ENCODE measurements at regions not wholly inside any gene's neighbourhood (a gene's known extent, or its start where the extent isn't known, plus 50 kb on each side); places are given as distances from the start of the nearest gene placed in this dataset.

DNA sequence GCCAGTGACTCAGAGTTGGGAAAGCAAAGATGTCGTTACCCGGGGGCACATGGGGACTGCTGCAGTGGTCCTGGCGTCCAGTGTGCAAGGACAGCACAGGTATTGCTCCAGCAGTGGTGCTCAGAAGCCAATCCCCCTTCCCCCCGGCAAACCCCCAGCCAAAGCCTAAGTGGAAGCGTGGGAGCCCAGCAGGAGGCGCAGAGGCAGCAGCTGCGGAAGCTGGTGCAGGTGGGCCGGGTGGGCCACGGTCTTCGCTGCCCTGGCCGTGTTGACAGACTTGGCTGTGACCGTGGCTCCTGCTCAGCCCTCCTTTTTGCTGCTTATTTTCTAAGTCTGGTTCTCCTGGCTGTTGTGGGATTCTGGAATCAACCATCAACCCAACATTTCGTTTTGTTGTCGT, 369.8 kb upstream of the ST6GAL2 start:
- no peaks in the 10 kb centered on the region for H3K4me1 Mint-ChIP-seq
- H3K9me3 Mint-ChIP-seq = peaks cover 20% of the 10 kb centered on the region
- no peaks in the 10 kb centered on the region for H3K36me3 Mint-ChIP-seq
- no peak for DNase-seq (ENCODE audit: low spot score in 2 of 2)
- ATAC-seq = no peak
- no peak overlapping the region for H3K4me3 Mint-ChIP-seq
- H3K27ac Mint-ChIP-seq = no peak overlapping the region

DNA sequence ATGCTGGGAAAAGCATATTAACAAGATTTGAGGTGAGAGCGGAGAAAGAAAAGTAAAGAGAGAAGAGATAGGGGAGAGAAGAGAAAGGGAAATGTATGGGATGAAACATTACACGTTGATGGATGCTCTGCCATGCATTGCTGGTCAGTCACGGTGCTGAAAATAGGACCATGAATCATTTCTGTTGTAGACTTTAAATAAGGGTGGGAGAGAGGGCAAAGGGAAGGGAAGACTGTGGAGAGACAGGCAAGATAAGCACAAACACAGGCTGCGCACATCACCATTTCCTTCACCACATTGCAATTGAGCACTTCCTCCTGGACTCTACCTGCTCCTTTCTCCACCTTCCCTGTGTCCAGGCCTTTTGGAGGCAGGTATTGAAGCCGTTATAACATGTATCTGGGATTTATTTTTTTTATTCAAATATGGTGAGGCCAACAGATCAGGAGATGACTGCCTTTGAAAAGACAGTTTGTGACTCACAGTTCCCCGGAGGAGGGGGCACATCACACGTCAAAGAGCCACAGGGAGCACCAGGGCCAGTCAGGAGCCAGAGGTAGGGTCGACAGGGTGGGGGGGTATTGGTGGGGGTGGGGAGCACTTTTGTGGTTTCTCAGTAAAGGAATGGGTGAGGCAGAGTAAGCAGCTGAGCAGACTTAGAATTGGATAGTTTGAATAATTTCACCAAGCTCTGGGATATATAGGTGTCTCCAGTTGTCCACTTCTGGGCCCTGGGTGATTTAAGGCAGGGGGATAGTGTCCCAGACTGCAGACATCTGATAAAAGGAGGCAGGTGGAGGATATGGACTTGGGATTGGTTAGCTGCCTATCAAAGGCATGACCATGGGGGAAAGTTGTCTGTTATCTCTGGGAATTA, 372.8 kb upstream of the ST6GAL2 start:
- no peak overlapping the region for H3K4me3 Mint-ChIP-seq

DNA sequence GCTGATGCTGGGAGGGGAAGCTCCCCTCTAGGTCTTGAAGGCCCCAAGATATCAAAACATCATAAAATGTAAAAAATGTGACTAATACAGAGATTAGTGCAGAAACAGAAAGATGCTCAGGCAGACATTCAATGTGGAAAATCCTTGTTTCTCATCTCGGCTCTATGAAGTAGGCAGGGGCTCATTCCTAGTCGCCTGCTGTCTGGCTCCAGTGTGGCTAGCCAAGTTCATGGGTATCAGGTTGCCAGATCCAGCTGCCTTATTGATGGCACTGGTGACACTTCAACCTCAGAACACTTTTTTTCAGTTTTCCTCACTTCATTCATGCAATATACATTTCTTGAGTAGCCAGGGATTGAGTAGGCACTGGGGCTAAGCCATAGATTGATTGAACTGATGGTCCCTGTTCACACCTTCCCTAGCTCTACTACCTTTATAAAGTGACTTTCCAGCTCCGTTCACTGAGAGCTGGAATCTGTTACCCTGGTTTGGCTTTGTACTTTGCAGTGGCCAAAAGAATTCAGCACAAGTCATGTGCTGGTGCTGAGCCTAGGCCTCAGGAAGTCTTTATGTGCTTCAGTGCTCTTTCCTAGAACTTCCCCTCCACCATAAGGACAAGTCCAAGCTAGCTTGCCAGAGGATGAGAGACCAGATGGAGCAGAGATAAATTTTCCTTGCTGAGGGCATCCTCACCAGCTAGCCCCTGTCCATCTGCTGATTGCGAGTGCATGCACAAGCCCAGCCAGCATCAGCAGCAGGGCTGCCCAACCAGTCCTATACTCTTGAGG, 373.6 kb upstream of the ST6GAL2 start:
- Mint-ChIP-seq H3K27ac (no peak overlapping the region), H3K9me3 (peaks cover 17% of the 10 kb centered on the region), H3K36me3 (no peaks in the 10 kb centered on the region), H3K4me3 (no peak overlapping the region), H3K4me1 (no peaks in the 10 kb centered on the region)
- DNase-seq (ENCODE audit: low spot score in 2 of 2) (no peak), ATAC-seq (no peak)

More for the DNA sequence above, 372.8 kb upstream of the ST6GAL2 start:
- no peak for DNase-seq (ENCODE audit: low spot score in 2 of 2)
- Mint-ChIP-seq H3K27ac (no peak overlapping the region), H3K36me3 (no peaks in the 10 kb centered on the region), H3K4me1 (no peaks in the 10 kb centered on the region), H3K9me3 (peaks cover 17% of the 10 kb centered on the region)
- no peak for ATAC-seq

- Mint-ChIP-seq H3K4me3 (no peak overlapping the region), H3K4me1 (no peaks in the 10 kb centered on the region), H3K36me3 (no peaks in the 10 kb centered on the region), H3K9me3 (peaks cover 9% of the 10 kb centered on the region), H3K27ac (no peak overlapping the region)
- no peak for DNase-seq (ENCODE audit: low spot score in 2 of 2)
- no peak for ATAC-seq
Measured at GRCh38 chr2:107263628-107264027, 377.7 kb upstream of the ST6GAL2 start.

- no peak overlapping the region for H3K4me3 Mint-ChIP-seq
- peaks cover 9% of the 10 kb centered on the region for H3K9me3 Mint-ChIP-seq
- no peak overlapping the region for H3K27ac Mint-ChIP-seq
- no peak for DNase-seq (ENCODE audit: low spot score in 2 of 2)
- no peaks in the 10 kb centered on the region for H3K36me3 Mint-ChIP-seq
- no peak for ATAC-seq
- H3K4me1 Mint-ChIP-seq = no peaks in the 10 kb centered on the region
Measured at GRCh38 chr2:107264184-107264583, 378.2 kb upstream of the ST6GAL2 start.

DNA sequence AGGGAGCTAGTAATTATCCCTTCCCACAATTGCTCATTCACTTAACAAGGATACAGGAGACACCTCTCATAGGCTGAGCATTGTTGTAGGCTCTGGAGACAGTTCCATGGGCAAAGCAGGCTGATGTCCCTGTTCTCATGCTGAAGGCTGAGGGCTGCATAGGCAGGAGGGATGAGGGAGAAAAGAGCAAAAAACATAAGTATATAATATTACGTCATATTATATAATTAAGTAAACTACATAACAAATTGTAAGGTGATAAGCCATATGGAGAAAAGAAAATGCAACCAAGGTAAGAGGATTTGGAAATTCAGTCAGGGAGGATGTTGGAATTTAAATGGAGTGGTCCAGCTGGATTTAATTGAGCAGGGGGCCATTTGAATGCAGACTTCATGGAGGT, 380.6 kb upstream of the ST6GAL2 start:
- Mint-ChIP-seq H3K4me3 (no peak overlapping the region), H3K9me3 (peaks cover 10% of the 10 kb centered on the region), H3K27ac (no peak overlapping the region), H3K4me1 (no peaks in the 10 kb centered on the region), H3K36me3 (no peaks in the 10 kb centered on the region)
- DNase-seq (ENCODE audit: low spot score in 2 of 2) (no peak), ATAC-seq (no peak)

- no peaks in the 10 kb centered on the region for H3K36me3 Mint-ChIP-seq
- no peaks in the 10 kb centered on the region for H3K4me1 Mint-ChIP-seq
- ATAC-seq = no peak
- H3K27ac Mint-ChIP-seq = no peak overlapping the region
- H3K9me3 Mint-ChIP-seq = peaks cover 11% of the 10 kb centered on the region
- no peak for DNase-seq (ENCODE audit: low spot score in 2 of 2)
- H3K4me3 Mint-ChIP-seq = no peak overlapping the region
Measured at GRCh38 chr2:107267086-107267485, 381.1 kb upstream of the ST6GAL2 start.

DNA sequence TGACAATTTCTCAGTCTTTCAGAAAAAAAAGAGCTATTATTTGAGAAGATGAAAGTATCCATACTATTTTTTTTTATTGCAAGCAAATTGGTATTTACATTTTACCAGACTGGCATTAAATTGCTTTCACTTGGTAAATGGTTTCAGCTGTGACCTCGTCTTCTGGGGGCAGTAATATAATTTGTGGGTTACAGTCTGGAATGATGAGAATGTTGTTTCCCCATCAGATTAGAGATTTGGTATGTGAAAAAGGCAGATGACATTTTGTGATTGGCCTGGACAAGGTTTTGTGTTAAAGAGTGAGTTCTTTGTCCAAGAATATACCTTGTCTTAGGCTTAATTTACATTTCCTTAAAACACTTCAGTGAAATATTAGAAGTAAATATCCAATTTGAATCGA, 390.1 kb upstream of the ST6GAL2 start:
- H3K9me3 Mint-ChIP-seq = peaks cover 23% of the 10 kb centered on the region
- H3K36me3 Mint-ChIP-seq = no peaks in the 10 kb centered on the region
- no peak overlapping the region for H3K27ac Mint-ChIP-seq
- H3K4me3 Mint-ChIP-seq = no peak overlapping the region
- H3K4me1 Mint-ChIP-seq = no peaks in the 10 kb centered on the region
- DNase-seq (ENCODE audit: low spot score in 2 of 2) (no peak), ATAC-seq (no peak)

DNA sequence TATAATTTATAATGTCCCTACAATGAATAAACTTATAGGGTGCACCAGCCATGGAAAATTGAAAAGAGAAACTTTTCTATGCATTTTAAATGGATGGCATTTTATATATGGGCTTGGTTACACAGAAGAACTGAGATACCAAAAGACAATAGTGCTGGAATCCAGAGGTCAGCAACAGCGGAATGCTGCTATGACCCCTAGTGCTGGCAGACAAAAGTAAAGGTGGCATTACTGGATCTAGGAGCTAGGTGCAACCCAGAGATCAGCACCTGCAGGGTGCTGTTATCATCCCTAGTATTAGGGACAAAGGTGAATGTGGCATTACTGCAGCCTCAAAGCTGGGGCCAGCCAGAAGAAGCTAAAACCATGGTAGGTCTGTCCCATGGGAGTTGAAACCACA, 392.7 kb upstream of the ST6GAL2 start:
- ATAC-seq = no peak
- no peaks in the 10 kb centered on the region for H3K4me1 Mint-ChIP-seq
- peaks cover 15% of the 10 kb centered on the region for H3K9me3 Mint-ChIP-seq
- H3K36me3 Mint-ChIP-seq = no peaks in the 10 kb centered on the region
- no peak for DNase-seq (ENCODE audit: low spot score in 2 of 2)
- no peak overlapping the region for H3K4me3 Mint-ChIP-seq
- no peak overlapping the region for H3K27ac Mint-ChIP-seq

GRCh38 chr2:107281637-107282036, 395.7 kb upstream of the ST6GAL2 start:
- ATAC-seq (no peak), DNase-seq (ENCODE audit: low spot score in 2 of 2) (no peak)
- peaks cover 6% of the 10 kb centered on the region for H3K9me3 Mint-ChIP-seq
- no peak overlapping the region for H3K27ac Mint-ChIP-seq
- no peak overlapping the region for H3K4me3 Mint-ChIP-seq
- no peaks in the 10 kb centered on the region for H3K4me1 Mint-ChIP-seq
- no peaks in the 10 kb centered on the region for H3K36me3 Mint-ChIP-seq

DNA sequence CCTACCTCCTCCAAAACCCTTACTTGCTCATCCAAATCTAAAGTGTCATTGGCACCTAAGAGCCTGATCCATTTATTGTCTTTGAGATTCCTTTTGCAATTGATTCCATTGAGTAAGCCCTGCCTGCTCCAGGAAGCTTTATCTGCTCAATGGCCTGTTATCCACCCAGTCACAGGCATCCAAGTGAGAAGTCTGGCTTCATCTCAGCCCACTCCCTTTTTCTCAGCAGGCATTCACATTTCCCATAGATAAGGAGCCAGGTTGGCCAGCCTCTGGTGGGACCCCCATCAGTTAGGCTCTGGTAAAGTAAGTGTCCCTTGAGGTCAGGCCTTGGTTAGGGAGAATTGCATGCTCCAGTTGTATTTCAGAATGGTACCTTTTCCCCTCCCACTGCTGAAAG, 396.2 kb upstream of the ST6GAL2 start:
- peaks cover 3% of the 10 kb centered on the region for H3K9me3 Mint-ChIP-seq
- H3K4me3 Mint-ChIP-seq = no peak overlapping the region
- DNase-seq (ENCODE audit: low spot score in 2 of 2) = no peak
- H3K4me1 Mint-ChIP-seq = no peaks in the 10 kb centered on the region
- ATAC-seq = no peak
- no peaks in the 10 kb centered on the region for H3K36me3 Mint-ChIP-seq
- H3K27ac Mint-ChIP-seq = no peak overlapping the region

DNA sequence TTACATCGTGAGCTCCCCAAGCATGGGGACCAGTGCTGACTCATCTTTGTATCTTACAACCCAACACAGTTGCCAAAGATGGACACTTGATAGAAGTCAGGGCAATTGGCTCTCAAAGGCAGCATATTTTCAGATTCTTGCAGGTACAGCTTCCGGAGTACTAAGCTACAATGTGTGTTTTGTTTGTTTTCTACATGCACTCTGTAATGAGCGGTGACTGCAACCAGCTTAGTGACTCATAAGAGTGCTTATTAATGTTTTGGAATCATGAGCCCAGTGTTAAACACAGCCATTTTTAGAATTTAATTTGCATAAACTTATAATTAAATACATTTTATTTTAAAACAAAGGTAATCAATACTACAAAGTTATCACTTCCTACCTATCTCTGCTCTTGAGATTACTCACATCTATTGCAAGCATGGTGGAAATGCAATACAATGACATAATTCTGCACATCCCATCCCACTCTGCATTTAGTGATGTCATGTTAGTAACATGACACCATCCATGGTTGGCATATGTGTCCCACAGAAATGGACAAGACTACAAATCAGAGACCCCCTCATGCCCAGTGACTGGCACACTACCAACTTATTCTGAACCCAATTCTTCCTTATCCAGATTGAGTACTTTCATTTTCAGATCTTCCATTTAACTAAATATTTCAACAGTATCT, 399.8 kb upstream of the ST6GAL2 start:
- H3K4me1 Mint-ChIP-seq = no peaks in the 10 kb centered on the region
- DNase-seq (ENCODE audit: low spot score in 2 of 2) (no peak), ATAC-seq (no peak)
- H3K36me3 Mint-ChIP-seq = no peaks in the 10 kb centered on the region
- no peak overlapping the region for H3K27ac Mint-ChIP-seq
- peaks cover 8% of the 10 kb centered on the region for H3K9me3 Mint-ChIP-seq
- no peak overlapping the region for H3K4me3 Mint-ChIP-seq

DNA sequence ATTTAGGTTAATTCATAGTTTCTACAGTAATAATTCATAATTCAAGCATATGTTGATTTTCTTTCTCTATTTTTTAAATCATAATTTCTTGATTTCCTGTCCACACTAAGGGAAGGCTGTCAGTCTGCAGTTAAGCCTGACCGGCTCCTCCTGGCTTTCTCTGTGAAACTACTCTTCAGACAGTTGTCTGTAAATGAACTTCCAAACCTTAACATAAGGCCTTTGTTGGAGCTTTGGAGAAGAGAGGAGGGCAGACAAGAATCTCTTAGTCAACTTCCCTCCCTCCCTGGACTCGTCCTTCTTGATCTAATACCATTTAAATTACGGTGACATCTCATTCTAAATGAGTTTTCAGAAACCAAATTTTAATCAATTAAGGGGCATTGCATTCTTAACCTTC, 404.1 kb upstream of the ST6GAL2 start:
- Mint-ChIP-seq H3K4me3 (no peak overlapping the region), H3K9me3 (peaks cover 5% of the 10 kb centered on the region), H3K4me1 (no peaks in the 10 kb centered on the region), H3K27ac (no peak overlapping the region), H3K36me3 (no peaks in the 10 kb centered on the region)
- ATAC-seq (no peak), DNase-seq (ENCODE audit: low spot score in 2 of 2) (no peak)

GRCh38 chr2:107303964-107304363, 418.0 kb upstream of the ST6GAL2 start:
- Mint-ChIP-seq H3K27ac (no peak overlapping the region), H3K9me3 (peaks cover 6% of the 10 kb centered on the region), H3K4me3 (no peak overlapping the region), H3K4me1 (no peaks in the 10 kb centered on the region), H3K36me3 (no peaks in the 10 kb centered on the region)
- ATAC-seq (no peak), DNase-seq (ENCODE audit: low spot score in 2 of 2) (no peak)

- no peak overlapping the region for H3K4me3 Mint-ChIP-seq
- no peaks in the 10 kb centered on the region for H3K4me1 Mint-ChIP-seq
- peaks cover 6% of the 10 kb centered on the region for H3K9me3 Mint-ChIP-seq
- no peak overlapping the region for H3K27ac Mint-ChIP-seq
- H3K36me3 Mint-ChIP-seq = no peaks in the 10 kb centered on the region
- no peak for ATAC-seq
- no peak for DNase-seq (ENCODE audit: low spot score in 2 of 2)
Measured at GRCh38 chr2:107305966-107306365, 420.0 kb upstream of the ST6GAL2 start.

All from stimulated activated effector memory CD8-positive, alpha-beta T cell treated with anti-CD3 and anti-CD28 coated beads, Interleukin-12 subunit alpha, Interleukin-12 subunit beta, amount 100 ng/mL, for 72 hours (primary cell).